WTC11 (cell line): ENCODE measurements at regions not wholly inside any gene's neighbourhood (a gene's known extent, or its start where the extent isn't known, plus 50 kb on each side); places are given as distances from the start of the nearest gene placed in this dataset.

Source experiments
- ATAC-seq: fragments of 200-7000 bp; cut with Tn5 transposase; 2 replicates; pipeline ENCODE4 v1.10.0; 2021; ENCODE audit warnings: mild to moderate bottlenecking, moderate library complexity
- CTCF ChIA-PET: fragments of 300-600 bp; sonication (Branson Sonifier 250); formaldehyde crosslinking; loops from one replicate; lab custom pipeline; 2021; ENCODE audit warnings: antibody characterized with exemption; lab: Charles Lee
- POLR2A ChIA-PET: fragments of 350-600 bp; sonication (Branson Sonifier 250); formaldehyde crosslinking; loops from one replicate; lab custom pipeline; 2021; ENCODE audit warnings: antibody characterized with exemption; lab: Charles Lee
- DNase-seq: peaks from one replicate; pipeline ENCODE4 v3.0.0; 2021; ENCODE audit warnings: low spot score
- H3K27ac Mint-ChIP-seq: 2 replicates; pipeline ENCODE4 v1.8.0; 2021; ENCODE audit warnings: mixed read lengths
- H3K27me3 Mint-ChIP-seq: 2 replicates; pipeline ENCODE4 v1.8.0; 2021; ENCODE audit warnings: low read depth, mild to moderate bottlenecking, moderate library complexity, mixed read lengths
- H3K36me3 Mint-ChIP-seq: 2 replicates; pipeline ENCODE4 v1.8.0; 2021; ENCODE audit warnings: mixed read lengths
- H3K4me1 Mint-ChIP-seq: 2 replicates; pipeline ENCODE4 v1.8.0; 2022; ENCODE audit warnings: mixed read lengths
- H3K4me3 Mint-ChIP-seq: 2 replicates; pipeline ENCODE4 v1.8.0; 2021; ENCODE audit warnings: mild to moderate bottlenecking, moderate library complexity, mixed read lengths
- H3K9me3 Mint-ChIP-seq: 2 replicates; pipeline ENCODE4 v1.8.0; 2021; ENCODE audit warnings: mixed read lengths
- CREB1 ChIP-seq: sonication (generic); formaldehyde crosslinking; IDR thresholded peaks from 2 replicates; pipeline ENCODE4 v1.8.0; 2023; ENCODE audit warnings: mild to moderate bottlenecking, missing genetic modification reagents
- GRHL2 ChIP-seq: fragments of 250-450 bp; sonication (Bioruptor Pico); IDR thresholded peaks from 2 replicates; pipeline ENCODE4 v1.8.0; 2022; ENCODE audit warnings: mild to moderate bottlenecking, moderate library complexity; ENCODE audit not compliant: insufficient replicate concordance, severe bottlenecking
- GTF2I ChIP-seq: fragments of 250-450 bp; sonication (Bioruptor Pico); conservative IDR thresholded peaks from 2 replicates; pipeline ENCODE4 v1.4.0; 2021; ENCODE audit warnings: mild to moderate bottlenecking
- NFE2L1 ChIP-seq: sonication (generic); formaldehyde crosslinking; IDR thresholded peaks from 2 replicates; pipeline ENCODE4 v1.8.1; 2023; ENCODE audit warnings: missing genetic modification reagents
- NFYB ChIP-seq: sonication (generic); formaldehyde crosslinking; conservative IDR thresholded peaks from 2 replicates; pipeline ENCODE4 v1.8.0; 2022; ENCODE audit warnings: low read depth, missing genetic modification reagents
- PRRX2 ChIP-seq: fragments of 250-450 bp; sonication (Bioruptor Pico); IDR thresholded peaks from 2 replicates; pipeline ENCODE4 v1.8.0; 2021; ENCODE audit warnings: mild to moderate bottlenecking
- RORB ChIP-seq: fragments of 250-450 bp; sonication (Bioruptor Pico); IDR thresholded peaks from 2 replicates; pipeline ENCODE4 v1.9.0; 2021; ENCODE audit warnings: mild to moderate bottlenecking
- SMAD4 ChIP-seq: sonication (generic); formaldehyde crosslinking; IDR thresholded peaks from 2 replicates; pipeline ENCODE4 v1.8.0; 2022; ENCODE audit warnings: mild to moderate bottlenecking, missing genetic modification reagents
- TCF7 ChIP-seq: sonication (generic); formaldehyde crosslinking; IDR thresholded peaks from 2 replicates; pipeline ENCODE4 v1.8.0; 2022; ENCODE audit warnings: mild to moderate bottlenecking, low read depth, missing genetic modification reagents, moderate library complexity
- TP53 ChIP-seq: sonication (generic); formaldehyde crosslinking; IDR thresholded peaks from 2 replicates; pipeline ENCODE4 v1.8.1; 2023; ENCODE audit warnings: mild to moderate bottlenecking, missing genetic modification reagents
- ZBTB21 ChIP-seq: sonication (generic); formaldehyde crosslinking; IDR thresholded peaks from 2 replicates; pipeline ENCODE4 v1.8.1; 2023; ENCODE audit warnings: mild to moderate bottlenecking, missing genetic modification reagents, borderline replicate concordance
- ZNF232 ChIP-seq: sonication (generic); formaldehyde crosslinking; IDR thresholded peaks from 2 replicates; pipeline ENCODE4 v1.8.0; 2022; ENCODE audit warnings: mild to moderate bottlenecking, missing genetic modification reagents
- ZNF416 ChIP-seq: fragments of 250-450 bp; sonication (Bioruptor Pico); IDR thresholded peaks from 2 replicates; pipeline ENCODE4 v1.9.0; 2021; ENCODE audit warnings: mild to moderate bottlenecking, inconsistent platforms
- ZNF671 ChIP-seq: fragments of 250-450 bp; sonication (Bioruptor Pico); IDR thresholded peaks from 2 replicates; pipeline ENCODE4 v1.8.0; 2021; ENCODE audit warnings: mild to moderate bottlenecking
- TF ChIP-seq, protein P1 (sequence below): sonication (generic); formaldehyde crosslinking; IDR thresholded peaks from 2 replicates; pipeline ENCODE4 v1.8.1; 2023; ENCODE audit warnings: mild to moderate bottlenecking, missing genetic modification reagents
- TF ChIP-seq, protein P2 (sequence below): sonication (generic); formaldehyde crosslinking; IDR thresholded peaks from 2 replicates; pipeline ENCODE4 v1.8.0; 2022; ENCODE audit warnings: mild to moderate bottlenecking, missing genetic modification reagents
- TF ChIP-seq, protein P3 (sequence below): sonication (generic); formaldehyde crosslinking; IDR thresholded peaks from 2 replicates; pipeline ENCODE4 v1.8.1; 2022; ENCODE audit warnings: low read depth, missing genetic modification reagents, borderline replicate concordance
- TF ChIP-seq, protein P4 (sequence below): sonication (generic); formaldehyde crosslinking; IDR thresholded peaks from 2 replicates; pipeline ENCODE4 v1.8.1; 2023; ENCODE audit warnings: mild to moderate bottlenecking, missing genetic modification reagents
- TF ChIP-seq, protein P5 (sequence below): sonication (generic); formaldehyde crosslinking; IDR thresholded peaks from 2 replicates; pipeline ENCODE4 v1.8.0; 2022; ENCODE audit warnings: mild to moderate bottlenecking, missing genetic modification reagents
- TF ChIP-seq, protein P6 (sequence below): sonication (generic); formaldehyde crosslinking; IDR thresholded peaks from 2 replicates; pipeline ENCODE4 v1.8.0; 2022; ENCODE audit warnings: missing genetic modification reagents

DNA sequence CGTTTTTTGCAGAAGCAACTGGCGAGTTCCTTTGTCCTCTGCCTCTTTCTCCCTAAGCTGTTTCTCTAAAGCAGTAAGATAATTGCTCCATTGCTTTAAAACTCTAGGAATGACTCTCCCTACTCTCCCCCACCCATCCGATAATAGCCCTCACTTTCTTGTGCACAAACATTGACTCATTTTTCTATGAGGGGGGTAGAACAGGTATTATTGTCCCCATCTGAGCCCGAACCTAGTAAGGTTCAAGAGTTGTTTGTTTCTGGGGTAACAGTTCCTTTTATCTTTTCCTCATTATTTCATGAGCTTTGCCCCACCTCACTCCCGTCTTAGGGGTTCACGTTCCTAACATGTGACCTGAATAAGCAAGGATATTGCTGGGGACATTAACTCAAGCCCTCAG, 190.6 kb downstream of the EMP1 start:
- no peak for ATAC-seq
- no peak for DNase-seq
- Mint-ChIP-seq H3K27me3 (no peaks in the 10 kb centered on the region; the same call in none of the 2 replicates), H3K9me3 (peaks cover 4% of the 10 kb centered on the region; the same call in 1 of the 2 replicates), H3K4me3 (no peak overlapping the region), H3K36me3 (no peaks in the 10 kb centered on the region), H3K27ac (no peak overlapping the region), H3K4me1 (peaks cover 27% of the 10 kb centered on the region)
- TF ChIP-seq ZNF671 (CRISPR knock-in tag) (no peak), ZBTB21 (CRISPR knock-in tag) (no peak), ZNF232 (no peak), GRHL2 (CRISPR knock-in tag) (no peak), ZNF416 (CRISPR knock-in tag) (no peak), TP53 (CRISPR knock-in tag) (no peak), GTF2I (CRISPR knock-in tag) (no peak), NFE2L1 (CRISPR knock-in tag) (no peak), SMAD4 (CRISPR knock-in tag) (no peak), RORB (CRISPR knock-in tag) (no peak), CREB1 (CRISPR knock-in tag) (no peak), TCF7 (CRISPR knock-in tag) (no peak)
- TF ChIP-seq, protein P1, sequence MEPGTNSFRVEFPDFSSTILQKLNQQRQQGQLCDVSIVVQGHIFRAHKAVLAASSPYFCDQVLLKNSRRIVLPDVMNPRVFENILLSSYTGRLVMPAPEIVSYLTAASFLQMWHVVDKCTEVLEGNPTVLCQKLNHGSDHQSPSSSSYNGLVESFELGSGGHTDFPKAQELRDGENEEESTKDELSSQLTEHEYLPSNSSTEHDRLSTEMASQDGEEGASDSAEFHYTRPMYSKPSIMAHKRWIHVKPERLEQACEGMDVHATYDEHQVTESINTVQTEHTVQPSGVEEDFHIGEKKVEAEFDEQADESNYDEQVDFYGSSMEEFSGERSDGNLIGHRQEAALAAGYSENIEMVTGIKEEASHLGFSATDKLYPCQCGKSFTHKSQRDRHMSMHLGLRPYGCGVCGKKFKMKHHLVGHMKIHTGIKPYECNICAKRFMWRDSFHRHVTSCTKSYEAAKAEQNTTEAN = no peak
- TF ChIP-seq, protein P2, sequence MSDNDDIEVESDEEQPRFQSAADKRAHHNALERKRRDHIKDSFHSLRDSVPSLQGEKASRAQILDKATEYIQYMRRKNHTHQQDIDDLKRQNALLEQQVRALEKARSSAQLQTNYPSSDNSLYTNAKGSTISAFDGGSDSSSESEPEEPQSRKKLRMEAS (CRISPR knock-in tag) = no peak
- TF ChIP-seq, protein P3, sequence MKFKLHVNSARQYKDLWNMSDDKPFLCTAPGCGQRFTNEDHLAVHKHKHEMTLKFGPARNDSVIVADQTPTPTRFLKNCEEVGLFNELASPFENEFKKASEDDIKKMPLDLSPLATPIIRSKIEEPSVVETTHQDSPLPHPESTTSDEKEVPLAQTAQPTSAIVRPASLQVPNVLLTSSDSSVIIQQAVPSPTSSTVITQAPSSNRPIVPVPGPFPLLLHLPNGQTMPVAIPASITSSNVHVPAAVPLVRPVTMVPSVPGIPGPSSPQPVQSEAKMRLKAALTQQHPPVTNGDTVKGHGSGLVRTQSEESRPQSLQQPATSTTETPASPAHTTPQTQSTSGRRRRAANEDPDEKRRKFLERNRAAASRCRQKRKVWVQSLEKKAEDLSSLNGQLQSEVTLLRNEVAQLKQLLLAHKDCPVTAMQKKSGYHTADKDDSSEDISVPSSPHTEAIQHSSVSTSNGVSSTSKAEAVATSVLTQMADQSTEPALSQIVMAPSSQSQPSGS (CRISPR knock-in tag) = no peak
- TF ChIP-seq, protein P4, sequence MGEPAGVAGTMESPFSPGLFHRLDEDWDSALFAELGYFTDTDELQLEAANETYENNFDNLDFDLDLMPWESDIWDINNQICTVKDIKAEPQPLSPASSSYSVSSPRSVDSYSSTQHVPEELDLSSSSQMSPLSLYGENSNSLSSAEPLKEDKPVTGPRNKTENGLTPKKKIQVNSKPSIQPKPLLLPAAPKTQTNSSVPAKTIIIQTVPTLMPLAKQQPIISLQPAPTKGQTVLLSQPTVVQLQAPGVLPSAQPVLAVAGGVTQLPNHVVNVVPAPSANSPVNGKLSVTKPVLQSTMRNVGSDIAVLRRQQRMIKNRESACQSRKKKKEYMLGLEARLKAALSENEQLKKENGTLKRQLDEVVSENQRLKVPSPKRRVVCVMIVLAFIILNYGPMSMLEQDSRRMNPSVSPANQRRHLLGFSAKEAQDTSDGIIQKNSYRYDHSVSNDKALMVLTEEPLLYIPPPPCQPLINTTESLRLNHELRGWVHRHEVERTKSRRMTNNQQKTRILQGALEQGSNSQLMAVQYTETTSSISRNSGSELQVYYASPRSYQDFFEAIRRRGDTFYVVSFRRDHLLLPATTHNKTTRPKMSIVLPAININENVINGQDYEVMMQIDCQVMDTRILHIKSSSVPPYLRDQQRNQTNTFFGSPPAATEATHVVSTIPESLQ = no peak
- TF ChIP-seq, protein P5, sequence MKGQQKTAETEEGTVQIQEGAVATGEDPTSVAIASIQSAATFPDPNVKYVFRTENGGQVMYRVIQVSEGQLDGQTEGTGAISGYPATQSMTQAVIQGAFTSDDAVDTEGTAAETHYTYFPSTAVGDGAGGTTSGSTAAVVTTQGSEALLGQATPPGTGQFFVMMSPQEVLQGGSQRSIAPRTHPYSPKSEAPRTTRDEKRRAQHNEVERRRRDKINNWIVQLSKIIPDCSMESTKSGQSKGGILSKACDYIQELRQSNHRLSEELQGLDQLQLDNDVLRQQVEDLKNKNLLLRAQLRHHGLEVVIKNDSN (CRISPR knock-in tag) = no peak
- ChIA-PET POLR2A (no interaction called here), CTCF (no interaction called here)

DNA sequence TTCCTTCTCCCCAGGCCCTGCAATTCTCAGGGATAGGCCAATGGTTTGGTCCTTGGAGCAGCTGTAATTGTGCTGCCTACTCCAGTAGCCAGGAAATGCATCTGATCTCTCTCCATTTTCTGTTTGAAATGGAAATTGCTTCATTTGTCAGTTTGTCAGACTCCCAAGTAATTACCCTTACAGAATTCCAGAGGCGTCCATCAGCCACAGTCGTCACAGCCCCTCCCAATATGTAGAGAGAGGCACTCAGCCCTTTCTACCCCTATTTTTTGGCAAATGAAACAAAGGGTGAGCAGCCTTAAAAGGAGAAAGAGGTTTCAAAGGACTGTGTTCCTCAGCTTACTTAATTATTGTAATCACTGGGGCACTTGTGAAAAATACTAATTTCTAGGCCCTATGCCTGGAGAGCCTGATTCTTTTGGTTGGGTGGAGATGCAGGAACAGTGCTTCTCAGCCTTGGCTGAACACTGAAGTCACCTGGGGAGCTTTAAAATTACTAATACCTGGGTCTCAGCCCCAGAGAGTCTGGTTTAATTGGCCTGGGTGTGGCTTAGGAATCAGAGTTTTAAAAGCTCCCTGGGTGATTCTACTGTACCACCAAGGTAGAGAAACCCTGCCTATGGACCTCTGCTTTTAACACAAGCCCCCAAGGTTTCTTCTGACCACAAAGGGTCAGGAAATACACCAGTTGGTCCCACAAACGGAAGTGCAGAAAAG, 190.0 kb downstream of the EMP1 start:
- no peaks in the 10 kb centered on the region; the same call in none of the 2 replicates for H3K27me3 Mint-ChIP-seq
- ATAC-seq = peak; percentile 33; the same call in 1 of the 2 replicates

More for the DNA sequence above, 190.0 kb downstream of the EMP1 start:
- H3K36me3 Mint-ChIP-seq = no peaks in the 10 kb centered on the region
- CTCF ChIA-PET = no interaction called here
- TF ChIP-seq, protein P2 (CRISPR knock-in tag) = no peak
- TF ChIP-seq, protein P6, sequence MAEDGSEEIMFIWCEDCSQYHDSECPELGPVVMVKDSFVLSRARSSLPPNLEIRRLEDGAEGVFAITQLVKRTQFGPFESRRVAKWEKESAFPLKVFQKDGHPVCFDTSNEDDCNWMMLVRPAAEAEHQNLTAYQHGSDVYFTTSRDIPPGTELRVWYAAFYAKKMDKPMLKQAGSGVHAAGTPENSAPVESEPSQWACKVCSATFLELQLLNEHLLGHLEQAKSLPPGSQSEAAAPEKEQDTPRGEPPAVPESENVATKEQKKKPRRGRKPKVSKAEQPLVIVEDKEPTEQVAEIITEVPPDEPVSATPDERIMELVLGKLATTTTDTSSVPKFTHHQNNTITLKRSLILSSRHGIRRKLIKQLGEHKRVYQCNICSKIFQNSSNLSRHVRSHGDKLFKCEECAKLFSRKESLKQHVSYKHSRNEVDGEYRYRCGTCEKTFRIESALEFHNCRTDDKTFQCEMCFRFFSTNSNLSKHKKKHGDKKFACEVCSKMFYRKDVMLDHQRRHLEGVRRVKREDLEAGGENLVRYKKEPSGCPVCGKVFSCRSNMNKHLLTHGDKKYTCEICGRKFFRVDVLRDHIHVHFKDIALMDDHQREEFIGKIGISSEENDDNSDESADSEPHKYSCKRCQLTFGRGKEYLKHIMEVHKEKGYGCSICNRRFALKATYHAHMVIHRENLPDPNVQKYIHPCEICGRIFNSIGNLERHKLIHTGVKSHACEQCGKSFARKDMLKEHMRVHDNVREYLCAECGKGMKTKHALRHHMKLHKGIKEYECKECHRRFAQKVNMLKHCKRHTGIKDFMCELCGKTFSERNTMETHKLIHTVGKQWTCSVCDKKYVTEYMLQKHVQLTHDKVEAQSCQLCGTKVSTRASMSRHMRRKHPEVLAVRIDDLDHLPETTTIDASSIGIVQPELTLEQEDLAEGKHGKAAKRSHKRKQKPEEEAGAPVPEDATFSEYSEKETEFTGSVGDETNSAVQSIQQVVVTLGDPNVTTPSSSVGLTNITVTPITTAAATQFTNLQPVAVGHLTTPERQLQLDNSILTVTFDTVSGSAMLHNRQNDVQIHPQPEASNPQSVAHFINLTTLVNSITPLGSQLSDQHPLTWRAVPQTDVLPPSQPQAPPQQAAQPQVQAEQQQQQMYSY (CRISPR knock-in tag) = peak; percentile 38; the same call in 1 of the 2 replicates
- TF ChIP-seq NFYB (CRISPR knock-in tag) (no peak), PRRX2 (CRISPR knock-in tag) (no peak)
- H3K4me3 Mint-ChIP-seq = no peak overlapping the region
- peaks cover 4% of the 10 kb centered on the region; the same call in 1 of the 2 replicates for H3K9me3 Mint-ChIP-seq
- DNase-seq = no peak
- no peak overlapping the region for H3K27ac Mint-ChIP-seq
- H3K4me1 Mint-ChIP-seq = peaks cover 27% of the 10 kb centered on the region
- POLR2A ChIA-PET = no interaction called here
